NCI-H1048 (cell line): ENCODE measurements at regions not wholly inside any gene's neighbourhood (a gene's known extent, or its start where the extent isn't known, plus 50 kb on each side); places are given as distances from the start of the nearest gene placed in this dataset.
"Not testable (repeated sequence)": the region's sequence is repeated elsewhere in the genome, so short reads cannot be mapped to it uniquely, and the experiment has no call there.

ENCODE experiments used
- DNase-seq: peaks from one replicate; lab custom pipeline; 2025; lab: John Stamatoyannopoulos, UW

DNA sequence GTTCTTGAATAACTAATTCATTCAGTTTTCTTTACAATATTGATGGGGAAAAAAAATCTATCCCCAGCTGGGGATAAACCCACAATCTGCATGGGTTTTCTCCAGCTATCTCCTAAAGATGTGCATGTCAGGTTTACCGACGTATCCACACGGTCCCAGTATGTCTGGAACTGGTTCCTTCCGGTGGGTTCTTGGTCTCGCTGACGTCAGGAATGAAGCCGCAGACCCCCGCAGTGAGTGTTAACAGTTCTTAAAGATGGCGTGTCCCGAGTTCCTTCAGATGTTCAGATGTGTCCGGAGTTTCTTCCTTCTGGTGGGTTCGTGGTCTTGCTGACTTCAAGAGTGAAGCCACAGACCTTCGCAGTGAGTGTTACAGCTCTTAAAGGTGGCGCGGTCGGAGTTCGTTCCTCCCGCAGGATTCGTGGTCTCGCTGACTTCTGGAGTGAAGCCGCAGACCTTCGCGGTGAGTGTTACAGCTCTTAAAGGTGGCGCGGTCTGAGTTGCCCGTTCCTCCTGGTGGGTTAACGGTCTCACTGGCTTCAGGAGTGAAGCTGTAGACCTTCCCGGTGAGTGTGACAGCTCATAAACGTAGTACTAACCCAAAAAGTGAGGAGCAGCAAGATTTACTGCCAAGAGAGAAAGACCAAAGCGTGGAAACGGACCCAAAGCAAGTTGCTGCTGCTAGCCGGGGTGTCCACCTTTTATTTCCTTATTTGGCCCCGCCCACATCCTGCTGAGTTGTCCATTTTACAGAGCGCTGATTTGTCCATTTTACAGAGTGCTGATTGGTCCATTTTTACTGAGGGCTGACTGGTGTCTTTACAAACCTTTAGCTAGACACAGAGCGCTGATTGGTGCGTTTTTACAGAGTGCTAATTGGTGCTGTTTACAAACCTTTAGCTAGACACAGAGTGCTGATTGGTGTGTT, 195.1 kb upstream of the NR2F2 start:
- DNase-seq: no peak

DNA sequence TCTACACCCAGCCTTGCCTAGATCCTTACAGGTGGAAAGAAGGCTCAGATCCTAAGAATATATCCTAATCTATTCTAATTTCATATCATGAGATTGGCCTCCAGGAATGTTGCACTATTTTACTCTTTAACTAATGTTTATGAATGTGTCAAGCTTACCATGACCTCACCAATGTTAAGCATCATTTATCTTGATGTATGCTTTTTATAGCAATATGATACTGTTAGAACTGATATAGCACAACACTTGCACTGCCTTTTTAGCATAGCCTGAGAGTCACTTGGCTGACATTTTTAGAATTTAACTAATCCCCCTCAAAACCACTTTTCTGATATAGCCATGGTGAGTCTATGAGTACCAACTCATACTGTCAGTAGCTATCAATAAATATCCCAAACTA, 191.5 kb upstream of the NR2F2 start:
- DNase-seq: no peak

DNA sequence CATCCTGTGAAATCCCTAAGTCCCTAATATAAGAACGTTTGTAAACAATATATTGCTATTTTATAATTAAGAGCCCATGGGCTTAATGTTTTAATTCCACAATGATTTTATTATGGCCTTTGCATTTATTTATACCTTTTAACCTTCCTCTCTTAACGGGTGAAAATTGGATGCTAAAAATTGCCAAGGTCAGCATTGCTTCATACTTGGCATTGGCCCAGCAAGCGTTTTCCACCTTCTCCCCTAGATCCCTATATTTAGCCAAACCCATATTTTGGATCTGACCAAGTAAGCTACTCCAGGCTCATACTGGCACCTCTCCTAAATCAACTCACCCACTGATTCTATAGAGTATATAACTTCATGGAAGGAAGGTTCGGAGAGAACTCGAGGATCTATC, 188.0 kb upstream of the NR2F2 start:
- DNase-seq: no peak

DNA sequence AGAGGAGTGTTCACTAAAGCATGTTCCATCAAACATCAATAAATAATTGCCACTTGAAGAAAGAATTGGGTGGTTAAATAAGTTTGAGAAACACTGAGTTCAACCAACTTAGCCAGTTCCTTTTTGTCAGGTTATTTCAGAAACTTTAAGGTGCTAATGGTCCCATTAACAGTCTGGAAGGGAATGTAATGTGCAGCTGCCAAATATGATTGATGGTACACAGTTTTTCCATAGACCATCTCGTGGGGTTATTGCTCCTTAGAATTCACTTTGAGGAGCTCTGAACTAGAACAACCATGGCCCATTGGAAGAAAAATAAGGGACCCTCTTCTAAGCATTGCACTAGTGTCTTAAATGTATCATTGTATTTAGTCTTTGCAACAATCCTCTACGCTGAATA, 185.8 kb upstream of the NR2F2 start:
- DNase-seq: no peak

DNA sequence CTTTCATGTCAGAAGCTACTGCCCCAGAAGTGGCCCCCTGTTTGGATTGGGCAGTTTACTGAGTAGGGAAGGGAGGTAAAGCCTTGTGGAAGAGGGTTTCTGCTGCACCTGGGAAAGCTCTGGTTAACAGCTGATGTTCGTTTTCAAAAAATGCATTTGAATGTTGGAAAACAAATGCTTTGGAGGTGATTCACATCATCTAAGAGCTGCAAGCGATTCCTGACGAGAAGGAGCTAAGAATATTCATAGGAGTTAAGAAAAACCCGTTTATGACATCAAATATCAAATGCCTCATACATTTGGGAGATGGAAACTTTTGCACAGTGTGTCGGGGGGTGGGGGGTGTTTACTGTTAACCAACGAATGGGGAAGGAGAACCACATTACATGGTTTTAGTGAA, 183.8 kb upstream of the NR2F2 start:
- no peak for DNase-seq

DNA sequence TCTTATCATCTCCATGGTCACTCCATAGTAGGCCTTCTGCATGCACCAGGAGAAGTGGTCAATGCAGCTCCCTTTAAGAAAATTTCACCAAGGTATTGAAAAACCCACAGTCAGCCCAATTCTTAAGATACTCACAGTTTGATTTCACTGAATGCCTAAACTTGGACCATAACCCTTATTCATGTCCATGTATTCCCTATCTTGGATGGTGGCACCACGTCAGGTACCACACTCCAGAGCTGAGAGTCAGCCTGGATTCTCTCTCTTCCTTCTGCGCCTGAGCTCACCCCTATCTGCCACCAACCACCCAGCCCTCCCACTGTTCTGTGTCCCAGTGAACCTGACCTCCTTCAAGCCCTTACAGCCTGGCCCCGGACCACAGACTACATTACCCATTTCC, 183.2 kb upstream of the NR2F2 start:
- DNase-seq: no peak

DNA sequence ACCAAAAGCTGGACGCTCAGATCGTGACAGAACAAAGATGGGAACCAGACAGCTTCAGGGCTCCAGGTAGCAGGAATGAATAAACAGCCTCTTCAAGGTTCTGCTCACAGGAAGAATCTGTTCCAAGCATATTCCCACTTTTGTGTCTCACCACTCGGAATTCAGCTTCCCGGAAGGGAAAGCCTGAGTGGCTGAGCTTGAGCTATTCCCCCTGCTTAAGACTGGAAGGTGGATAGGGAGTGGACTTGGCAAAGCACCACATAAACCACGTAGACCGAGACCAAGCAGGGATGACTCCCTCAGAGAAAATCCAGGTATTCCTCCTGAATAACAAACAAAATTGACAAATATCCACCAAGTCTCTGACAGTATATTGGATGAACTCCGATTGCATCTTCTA, 180.2 kb upstream of the NR2F2 start:
- no peak for DNase-seq

DNA sequence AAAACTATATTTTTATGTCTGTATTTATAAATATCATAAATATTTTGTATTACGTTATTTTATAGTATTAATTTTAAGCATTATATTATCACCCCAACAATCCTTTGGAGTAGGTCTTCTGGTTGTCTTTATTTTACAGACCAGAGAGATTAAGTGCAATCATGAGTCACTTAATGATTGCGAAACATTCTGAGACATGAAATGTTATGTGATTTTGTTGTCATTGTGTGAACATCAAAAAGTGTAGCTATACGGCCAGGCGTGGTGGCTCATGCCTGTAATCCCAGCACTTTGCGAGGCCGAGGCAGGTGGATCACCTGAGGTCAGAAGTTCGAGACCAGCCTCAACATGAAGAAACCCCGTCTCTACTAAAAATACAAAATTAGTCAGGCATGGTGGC, 178.8 kb upstream of the NR2F2 start:
- not testable (repeated sequence) for DNase-seq

DNA sequence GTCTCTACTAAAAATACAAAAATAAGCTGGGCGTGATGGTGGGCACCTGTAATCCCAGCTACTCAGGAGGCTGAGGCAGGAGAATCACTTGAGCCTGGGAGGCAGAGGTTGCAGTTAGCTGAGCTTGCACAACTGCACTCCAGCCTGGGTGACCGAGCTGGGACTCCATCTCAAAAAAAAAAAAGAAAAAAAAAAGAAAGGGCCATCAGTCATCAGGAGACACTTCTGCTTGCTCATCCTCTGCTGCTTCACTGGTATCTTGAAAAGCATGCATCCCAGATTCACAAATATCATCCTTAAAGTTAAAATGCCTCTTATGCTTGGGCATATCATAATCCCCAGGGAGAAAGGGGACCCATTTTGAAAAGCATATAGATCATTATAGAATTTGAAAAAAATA, 176.6 kb upstream of the NR2F2 start:
- DNase-seq: no peak

DNA sequence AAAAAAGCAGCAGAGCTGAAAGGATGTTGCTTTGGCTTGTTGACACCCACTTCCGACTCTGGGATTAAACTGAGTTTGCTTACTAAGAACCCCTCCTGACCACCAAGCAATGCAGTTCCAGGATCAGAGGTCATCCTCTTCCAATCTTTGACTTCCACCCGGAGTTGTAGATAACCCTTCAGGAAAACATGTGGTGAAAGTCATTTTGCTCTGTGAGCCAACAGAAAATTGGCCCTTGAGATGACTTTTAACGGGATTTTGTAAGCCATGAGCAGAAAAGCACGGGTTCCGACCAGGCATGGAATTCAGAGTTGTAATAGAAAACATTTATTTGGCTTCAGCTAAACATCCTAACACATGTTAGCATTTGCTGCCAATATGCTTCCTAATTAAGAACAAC, 171.6 kb upstream of the NR2F2 start:
- no peak for DNase-seq

DNA sequence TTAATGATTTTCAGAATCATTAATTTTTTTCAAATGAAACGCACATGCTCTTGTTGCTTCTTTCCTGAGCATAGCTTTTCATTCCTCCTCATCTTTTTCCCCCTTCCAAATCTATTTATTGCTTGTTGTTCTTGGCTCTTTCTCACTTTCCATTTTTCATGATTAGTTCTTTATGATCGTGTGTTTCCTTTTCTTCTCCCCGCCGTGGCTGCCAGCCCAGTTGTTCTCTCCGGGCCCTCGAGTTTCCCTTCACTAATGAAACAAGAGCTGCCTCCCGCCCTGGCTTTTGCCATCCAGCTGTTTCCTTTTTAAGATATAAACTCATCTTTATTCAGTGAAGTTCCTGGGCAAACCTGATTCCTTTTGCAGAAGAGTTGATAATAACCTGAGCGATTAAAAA, 170.2 kb upstream of the NR2F2 start:
- DNase-seq: no peak

DNA sequence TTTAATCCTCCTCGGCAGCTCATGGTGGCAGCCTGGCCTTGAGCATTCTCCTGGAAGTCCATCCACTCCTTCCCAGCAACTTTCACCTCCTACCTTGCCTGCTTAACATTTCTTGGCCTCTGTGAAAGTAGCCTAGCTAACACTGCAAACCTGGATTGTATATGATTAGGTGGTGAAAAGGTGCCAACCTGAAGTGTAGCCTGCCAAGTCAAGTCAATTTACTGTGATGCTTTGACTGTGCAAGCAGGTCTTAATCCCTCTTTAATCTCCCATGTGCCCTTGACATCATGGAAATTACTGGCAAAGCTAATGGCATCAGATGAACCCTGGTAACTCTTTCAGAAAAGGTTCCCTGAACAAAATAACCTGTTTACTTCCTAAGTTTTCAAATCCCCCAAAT, 169.7 kb upstream of the NR2F2 start:
- no peak for DNase-seq

DNA sequence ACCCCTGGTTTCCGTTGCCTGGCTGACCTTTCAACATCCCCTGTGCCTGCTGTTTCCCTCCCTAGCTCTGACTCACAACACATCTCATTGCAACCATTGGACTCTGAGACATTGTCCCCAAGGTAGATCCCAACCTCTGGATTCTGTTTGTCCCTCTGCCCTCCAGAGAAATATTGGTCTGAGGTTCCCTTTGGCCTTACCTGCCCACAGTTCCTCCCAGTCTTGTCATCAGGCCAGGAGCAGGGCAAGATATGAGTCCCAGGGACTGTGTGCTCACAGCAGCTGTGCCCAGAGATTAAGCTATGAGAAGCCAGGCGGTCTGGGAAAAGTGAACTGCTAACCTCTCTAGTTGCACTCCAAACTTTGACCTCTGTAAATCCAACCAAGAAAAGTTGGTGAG, 168.2 kb upstream of the NR2F2 start:
- DNase-seq: no peak

DNA sequence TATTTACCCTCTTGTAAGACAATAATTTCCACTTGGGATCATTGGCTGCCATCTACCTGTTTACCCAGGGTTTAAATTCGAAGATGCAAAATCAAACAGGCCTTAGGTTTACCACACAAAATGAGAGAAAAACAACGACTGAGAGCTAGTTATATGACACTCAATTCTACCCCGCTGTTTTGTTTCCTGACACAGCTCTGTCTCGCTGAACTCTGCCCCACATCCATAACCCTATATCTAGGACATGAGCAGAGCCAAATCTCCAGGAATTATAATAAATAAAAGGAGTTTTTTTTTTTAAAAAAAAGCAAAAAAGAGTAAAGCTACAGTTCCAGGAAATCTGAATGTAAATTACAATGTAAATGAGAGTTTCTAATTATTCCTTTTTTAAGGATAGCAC, 165.4 kb upstream of the NR2F2 start:
- no peak for DNase-seq

DNA sequence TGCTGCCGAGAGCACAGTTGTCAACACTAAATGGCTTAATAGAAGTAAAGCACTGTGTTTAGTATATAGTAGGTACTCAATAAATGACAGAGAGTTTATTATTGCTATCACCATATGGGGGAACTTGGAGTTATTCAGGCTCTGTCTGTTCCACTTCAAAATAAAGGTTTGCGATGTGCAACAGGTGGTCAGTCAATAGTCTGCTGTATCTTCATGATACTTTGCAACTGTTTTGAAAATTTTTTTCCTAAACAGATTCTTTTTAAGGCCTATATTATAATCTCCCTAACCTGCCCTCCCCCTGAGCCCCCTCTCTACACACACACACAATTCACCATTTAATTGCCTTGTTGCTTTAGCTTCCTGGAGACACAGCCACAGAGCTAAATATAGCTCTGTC, 164.7 kb upstream of the NR2F2 start:
- no peak for DNase-seq

DNA sequence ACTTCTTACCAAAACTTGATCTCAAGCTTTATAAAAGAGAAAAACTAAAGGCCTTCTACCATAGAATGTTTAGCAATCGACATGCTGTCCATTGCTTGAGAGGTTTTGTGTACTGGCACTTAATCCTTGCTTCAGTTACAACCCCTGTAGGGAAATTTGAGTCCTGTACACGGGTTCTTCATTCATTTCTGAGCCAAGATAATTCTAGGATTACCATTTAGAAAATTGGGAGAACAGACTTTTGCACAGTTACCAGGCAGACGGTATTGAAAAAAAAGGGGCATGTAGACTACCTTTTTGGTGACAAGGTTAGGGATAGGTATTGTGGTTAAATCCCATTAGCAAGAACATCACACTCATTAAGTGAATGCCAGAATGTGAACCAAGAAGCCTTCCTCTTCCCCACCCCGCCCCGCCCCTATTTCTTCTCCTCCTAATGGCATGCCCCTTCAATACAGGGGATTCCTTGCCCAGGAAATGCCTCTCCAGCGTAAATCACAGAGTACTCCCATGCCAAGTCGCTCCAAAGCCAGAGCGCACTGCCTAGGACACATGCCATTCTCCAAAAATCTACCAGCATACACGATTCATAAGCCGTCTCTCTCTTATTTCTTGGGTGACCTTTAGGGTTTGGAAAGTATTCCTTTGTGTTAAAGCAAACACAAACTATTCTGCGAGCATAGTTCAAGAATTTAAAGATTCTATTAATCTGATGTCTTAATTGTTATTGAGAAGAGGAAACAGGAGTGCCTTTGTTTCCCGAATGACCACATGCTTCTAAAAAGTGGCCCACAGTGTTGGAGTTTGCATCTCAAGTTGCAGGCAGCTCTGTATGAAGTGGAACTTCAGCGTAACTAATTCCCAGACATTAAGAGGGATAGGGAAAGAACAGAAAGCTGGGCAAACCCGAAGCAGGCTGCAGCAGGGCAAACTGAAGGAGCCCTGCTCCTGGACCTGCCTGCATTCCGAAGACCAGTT, 164.0 kb upstream of the NR2F2 start:
- no peak for DNase-seq

DNA sequence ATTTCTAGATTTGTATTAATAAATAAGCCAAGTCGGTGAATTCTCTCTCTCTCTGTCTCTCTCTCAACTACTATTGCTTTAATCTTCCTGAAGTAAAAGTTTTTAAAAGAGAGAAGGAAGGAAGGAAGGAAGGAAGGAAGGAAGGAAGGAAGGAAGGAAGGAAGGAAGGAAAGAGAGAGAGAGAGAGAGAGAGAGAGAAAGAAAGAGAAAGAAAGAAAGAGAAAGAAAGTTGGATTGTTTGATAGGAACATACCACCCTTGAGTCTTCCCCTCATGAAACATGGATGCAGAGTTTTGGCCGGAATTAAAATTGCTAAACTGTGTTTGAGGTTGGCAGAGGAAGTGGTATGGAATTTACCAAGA, 159.9 kb upstream of the NR2F2 start:
- not testable (repeated sequence) for DNase-seq

DNA sequence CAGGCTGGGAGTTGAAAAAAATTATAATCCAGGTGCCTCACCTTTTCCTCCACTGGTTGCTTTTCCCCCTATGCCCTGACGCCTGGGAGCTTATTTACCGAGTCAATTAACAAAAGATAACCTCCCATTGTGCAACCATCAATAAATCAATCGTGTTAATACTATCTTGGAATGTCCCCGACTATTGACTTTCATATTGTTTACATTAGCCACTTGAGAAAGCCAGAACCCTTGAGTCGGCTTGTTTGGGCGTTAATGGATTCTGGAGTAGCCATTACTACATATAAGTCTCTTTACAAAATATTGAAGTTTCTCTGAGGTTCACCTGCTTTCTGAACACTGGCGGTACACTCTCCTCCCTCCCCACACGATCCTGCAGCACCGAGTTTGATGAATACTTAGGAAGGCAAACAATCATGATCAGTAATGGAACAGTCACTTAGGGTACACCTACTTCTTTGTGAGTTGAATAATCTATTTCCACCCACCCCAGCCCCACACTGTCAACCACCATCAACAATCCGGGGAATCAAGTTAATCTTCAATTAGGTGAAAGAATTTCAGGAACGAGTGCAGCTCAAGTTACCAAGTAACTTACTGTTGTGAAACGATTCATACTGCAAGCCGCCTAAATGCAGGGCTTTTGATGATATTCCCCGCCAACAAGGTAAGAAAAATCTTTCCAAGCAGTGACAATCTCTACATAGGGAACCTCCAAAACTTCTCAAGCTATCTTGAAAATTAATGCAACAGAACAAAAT, 159.3 kb upstream of the NR2F2 start:
- no peak for DNase-seq

DNA sequence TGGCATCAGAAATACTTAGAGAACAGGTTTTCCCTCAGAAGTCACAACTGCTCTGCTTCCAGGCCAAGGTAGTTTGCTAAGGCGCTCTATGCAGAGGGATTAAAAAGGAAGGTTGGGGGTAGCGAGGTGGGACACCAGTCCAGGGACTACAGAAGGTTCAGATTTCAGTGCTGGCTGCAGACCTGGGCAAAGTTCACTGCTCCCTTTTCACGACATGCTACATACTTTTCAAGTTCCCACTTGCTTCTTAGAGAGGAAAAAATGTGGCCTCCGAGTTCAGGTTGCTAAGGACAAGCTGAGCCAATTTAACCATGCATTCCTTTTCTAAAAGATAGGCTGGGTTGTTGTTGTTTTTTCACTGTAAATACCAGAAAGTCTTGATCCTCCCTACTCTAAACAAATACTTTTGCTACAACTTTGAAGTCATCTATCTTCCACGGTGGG, 158.6 kb upstream of the NR2F2 start:
- no peak for DNase-seq

DNA sequence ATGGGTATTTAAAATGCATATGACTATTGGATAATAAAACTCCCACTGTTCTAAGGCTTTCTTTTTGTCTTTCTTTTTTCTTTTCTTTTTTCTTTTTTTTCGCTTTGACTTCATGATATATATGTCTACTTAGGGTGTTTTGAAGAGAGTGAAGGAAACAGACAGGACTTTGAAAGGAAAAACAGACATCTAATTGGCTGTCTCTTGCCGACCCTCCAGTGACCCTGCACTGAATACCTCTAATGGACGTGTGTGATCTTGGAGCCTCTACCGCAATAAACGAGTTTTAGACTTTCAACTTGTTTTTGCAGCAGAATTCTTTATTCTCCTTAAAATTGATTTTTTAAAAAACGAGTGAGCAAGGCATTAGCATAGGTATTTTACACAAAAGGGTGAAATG, 158.1 kb upstream of the NR2F2 start:
- DNase-seq: no peak

DNA sequence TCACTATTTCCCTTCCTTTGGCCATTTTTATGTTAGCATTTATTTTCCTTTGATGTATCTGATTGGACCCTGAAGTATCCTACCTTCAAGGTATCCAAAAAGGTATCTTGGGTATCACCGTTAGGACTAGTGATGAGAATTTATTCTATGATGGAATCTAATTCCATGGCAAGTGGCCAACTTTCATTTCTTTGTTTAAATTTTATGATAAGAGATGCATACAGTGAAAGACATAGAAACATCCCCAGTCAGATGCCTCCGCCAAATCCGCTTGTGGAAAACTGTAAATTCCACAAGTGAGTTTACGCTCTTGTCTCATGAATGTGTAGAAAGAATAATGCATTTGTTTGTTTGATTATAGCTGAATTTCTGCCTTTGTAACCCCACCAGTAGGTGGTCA, 153.7 kb upstream of the NR2F2 start:
- no peak for DNase-seq

DNA sequence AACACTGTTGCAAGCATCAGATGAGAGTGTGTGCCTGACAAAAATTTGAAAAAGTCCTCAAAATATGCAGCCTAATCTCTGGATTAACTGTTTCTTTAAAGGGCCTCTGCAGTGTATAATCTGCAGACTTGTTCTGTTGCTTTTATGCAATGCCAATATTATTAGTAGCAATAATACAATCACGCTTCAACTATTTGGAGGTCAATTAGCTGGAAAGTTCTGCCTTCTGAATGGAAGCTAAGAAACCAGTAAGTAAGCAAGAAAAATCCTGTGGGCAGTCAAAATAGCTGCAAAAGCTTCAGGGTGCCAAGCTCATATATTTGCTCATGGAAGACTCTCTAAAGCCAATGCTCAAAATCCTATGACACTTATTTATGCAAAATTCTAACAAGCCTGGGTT, 153.2 kb upstream of the NR2F2 start:
- DNase-seq: no peak
